ENCODE measurements at regions not wholly inside any gene's neighbourhood (a gene's known extent, or its start where the extent isn't known, plus 50 kb on each side); places are given as distances from the start of the nearest gene placed in this dataset.

- FAIRE-seq: no peak
- Histone ChIP-seq H3K4me3 (ENCODE audit: control insufficient read depth in 2 of 3, extremely low read depth in 1 of 3, insufficient read depth in 2 of 3, low read depth in 1 of 3, low read length in 3 of 3) (no peak overlapping the region), H3K27me3 (ENCODE audit: control insufficient read depth, extremely low read depth, insufficient read depth, low read length) (no peaks in the 10 kb centered on the region), H3K36me3 (ENCODE audit: control insufficient read depth in 2 of 2, extremely low read depth in 1 of 2, insufficient read depth in 2 of 2, low read length in 2 of 2) (no peaks in the 10 kb centered on the region), H3K9ac (ENCODE audit: control insufficient read depth, extremely low read depth, insufficient read depth, low read length) (no peak overlapping the region), H3K9me1 (ENCODE audit: control insufficient read depth, extremely low read depth, insufficient read depth, low read length) (no peaks in the 10 kb centered on the region), H2AFZ (ENCODE audit: control insufficient read depth, low read length) (no peak overlapping the region), H3K4me2 (ENCODE audit: control insufficient read depth, extremely low read depth, insufficient read depth, low read depth, low read length) (no peak overlapping the region), H3K79me2 (ENCODE audit: control insufficient read depth, insufficient read depth, low read length) (no peaks in the 10 kb centered on the region), H4K20me1 (ENCODE audit: control insufficient read depth, extremely low read depth, insufficient read depth, low read length) (no peaks in the 10 kb centered on the region), H3K27ac (ENCODE audit: control insufficient read depth, insufficient read depth, low read length) (no peak overlapping the region), H3K9me3 (ENCODE audit: control insufficient read depth, low read depth, low read length) (no peaks in the 10 kb centered on the region), H3K4me1 (ENCODE audit: control insufficient read depth, extremely low read depth, insufficient read depth, low read length) (no peaks in the 10 kb centered on the region)
- no peak for TF ChIP-seq EZH2 (IDR thresholded peaks at IDR 0.05; ENCODE audit: low read length)
- TF ChIP-seq, protein P1, sequence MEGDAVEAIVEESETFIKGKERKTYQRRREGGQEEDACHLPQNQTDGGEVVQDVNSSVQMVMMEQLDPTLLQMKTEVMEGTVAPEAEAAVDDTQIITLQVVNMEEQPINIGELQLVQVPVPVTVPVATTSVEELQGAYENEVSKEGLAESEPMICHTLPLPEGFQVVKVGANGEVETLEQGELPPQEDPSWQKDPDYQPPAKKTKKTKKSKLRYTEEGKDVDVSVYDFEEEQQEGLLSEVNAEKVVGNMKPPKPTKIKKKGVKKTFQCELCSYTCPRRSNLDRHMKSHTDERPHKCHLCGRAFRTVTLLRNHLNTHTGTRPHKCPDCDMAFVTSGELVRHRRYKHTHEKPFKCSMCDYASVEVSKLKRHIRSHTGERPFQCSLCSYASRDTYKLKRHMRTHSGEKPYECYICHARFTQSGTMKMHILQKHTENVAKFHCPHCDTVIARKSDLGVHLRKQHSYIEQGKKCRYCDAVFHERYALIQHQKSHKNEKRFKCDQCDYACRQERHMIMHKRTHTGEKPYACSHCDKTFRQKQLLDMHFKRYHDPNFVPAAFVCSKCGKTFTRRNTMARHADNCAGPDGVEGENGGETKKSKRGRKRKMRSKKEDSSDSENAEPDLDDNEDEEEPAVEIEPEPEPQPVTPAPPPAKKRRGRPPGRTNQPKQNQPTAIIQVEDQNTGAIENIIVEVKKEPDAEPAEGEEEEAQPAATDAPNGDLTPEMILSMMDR (optimal IDR thresholded peaks at IDR 0.05 in 1 of 3, IDR thresholded peaks at IDR 0.05 in 1 of 3, conservative IDR thresholded peaks at IDR 0.05 in 1 of 3; ENCODE audit: extremely low read depth in 1 of 3, insufficient read depth in 2 of 3, low read length in 3 of 3): no peak
- DNase-seq (ENCODE audit: low read depth, low spot score): no peak
- dilution Hi-C loops (cut with MboI; ENCODE audit: extremely low pct_ligation_motif_present, low sequenced_read_pairs): no loop called here
Observed at GRCh38 chr9:81351166-81351565, 338.2 kb downstream of the TLE1 start.

GRCh38 chr9:81344366-81344765, 345.0 kb downstream of the TLE1 start:
- H3K9ac ChIP-seq (ENCODE audit: control insufficient read depth, extremely low read depth, insufficient read depth, low read length): no peak overlapping the region
- H3K36me3 ChIP-seq (ENCODE audit: control insufficient read depth in 2 of 2, extremely low read depth in 1 of 2, insufficient read depth in 2 of 2, low read length in 2 of 2): no peaks in the 10 kb centered on the region
- no peak overlapping the region for H3K27ac ChIP-seq (ENCODE audit: control insufficient read depth, insufficient read depth, low read length)
- H3K4me3 ChIP-seq (ENCODE audit: control insufficient read depth in 2 of 3, extremely low read depth in 1 of 3, insufficient read depth in 2 of 3, low read depth in 1 of 3, low read length in 3 of 3): no peak overlapping the region
- H4K20me1 ChIP-seq (ENCODE audit: control insufficient read depth, extremely low read depth, insufficient read depth, low read length): no peaks in the 10 kb centered on the region
- H3K4me2 ChIP-seq (ENCODE audit: control insufficient read depth, extremely low read depth, insufficient read depth, low read depth, low read length): no peak overlapping the region
- H3K9me3 ChIP-seq (ENCODE audit: control insufficient read depth, low read depth, low read length): no peaks in the 10 kb centered on the region
- dilution Hi-C loops (cut with MboI; ENCODE audit: extremely low pct_ligation_motif_present, low sequenced_read_pairs): no loop called here
- no peak for DNase-seq (ENCODE audit: low read depth, low spot score)
- no peaks in the 10 kb centered on the region for H3K4me1 ChIP-seq (ENCODE audit: control insufficient read depth, extremely low read depth, insufficient read depth, low read length)
- no peaks in the 10 kb centered on the region for H3K9me1 ChIP-seq (ENCODE audit: control insufficient read depth, extremely low read depth, insufficient read depth, low read length)
- no peaks in the 10 kb centered on the region for H3K27me3 ChIP-seq (ENCODE audit: control insufficient read depth, extremely low read depth, insufficient read depth, low read length)
- TF ChIP-seq, protein P1 (optimal IDR thresholded peaks at IDR 0.05 in 1 of 3, IDR thresholded peaks at IDR 0.05 in 1 of 3, conservative IDR thresholded peaks at IDR 0.05 in 1 of 3; ENCODE audit: extremely low read depth in 1 of 3, insufficient read depth in 2 of 3, low read length in 3 of 3): no peak
- TF ChIP-seq EZH2 (IDR thresholded peaks at IDR 0.05; ENCODE audit: low read length): no peak
- no peaks in the 10 kb centered on the region for H3K79me2 ChIP-seq (ENCODE audit: control insufficient read depth, insufficient read depth, low read length)
- no peak for FAIRE-seq
- no peak overlapping the region for H2AFZ ChIP-seq (ENCODE audit: control insufficient read depth, low read length)
